ENCODE measurements at regions not wholly inside any gene's neighbourhood (a gene's known extent, or its start where the extent isn't known, plus 50 kb on each side); places are given as distances from the start of the nearest gene placed in this dataset.

GRCh38 chr18:72427721-72428120 is 116.4 kb downstream of the CBLN2 start:
- dilution Hi-C loops (cut with MboI; ENCODE audit: extremely low pct_ligation_motif_present, low sequenced_read_pairs): no loop called here
- H3K4me2 ChIP-seq (ENCODE audit: control insufficient read depth, extremely low read depth, insufficient read depth, low read depth, low read length): no peak overlapping the region

GRCh38 chr18:72419914-72420313 is 124.2 kb downstream of the CBLN2 start:
- no peak overlapping the region for H3K4me3 ChIP-seq (ENCODE audit: control insufficient read depth in 2 of 3, extremely low read depth in 1 of 3, insufficient read depth in 2 of 3, low read depth in 1 of 3, low read length in 3 of 3)
- no peaks in the 10 kb centered on the region for H3K4me1 ChIP-seq (ENCODE audit: control insufficient read depth, extremely low read depth, insufficient read depth, low read length)
- H3K9ac ChIP-seq (ENCODE audit: control insufficient read depth, extremely low read depth, insufficient read depth, low read length): no peak overlapping the region
- no peak overlapping the region for H3K4me2 ChIP-seq (ENCODE audit: control insufficient read depth, extremely low read depth, insufficient read depth, low read depth, low read length)
- no peaks in the 10 kb centered on the region for H3K27me3 ChIP-seq (ENCODE audit: control insufficient read depth, extremely low read depth, insufficient read depth, low read length)
- H2AFZ ChIP-seq (ENCODE audit: control insufficient read depth, low read length): no peak overlapping the region
- no peaks in the 10 kb centered on the region for H3K79me2 ChIP-seq (ENCODE audit: control insufficient read depth, insufficient read depth, low read length)
- H3K9me1 ChIP-seq (ENCODE audit: control insufficient read depth, extremely low read depth, insufficient read depth, low read length): no peaks in the 10 kb centered on the region
- H4K20me1 ChIP-seq (ENCODE audit: control insufficient read depth, extremely low read depth, insufficient read depth, low read length): no peaks in the 10 kb centered on the region
- no peak overlapping the region for H3K27ac ChIP-seq (ENCODE audit: control insufficient read depth, insufficient read depth, low read length)
- no peaks in the 10 kb centered on the region for H3K36me3 ChIP-seq (ENCODE audit: control insufficient read depth in 2 of 2, extremely low read depth in 1 of 2, insufficient read depth in 2 of 2, low read length in 2 of 2)
- no peak for TF ChIP-seq EZH2 (IDR thresholded peaks at IDR 0.05; ENCODE audit: low read length)
- TF ChIP-seq, protein P1, sequence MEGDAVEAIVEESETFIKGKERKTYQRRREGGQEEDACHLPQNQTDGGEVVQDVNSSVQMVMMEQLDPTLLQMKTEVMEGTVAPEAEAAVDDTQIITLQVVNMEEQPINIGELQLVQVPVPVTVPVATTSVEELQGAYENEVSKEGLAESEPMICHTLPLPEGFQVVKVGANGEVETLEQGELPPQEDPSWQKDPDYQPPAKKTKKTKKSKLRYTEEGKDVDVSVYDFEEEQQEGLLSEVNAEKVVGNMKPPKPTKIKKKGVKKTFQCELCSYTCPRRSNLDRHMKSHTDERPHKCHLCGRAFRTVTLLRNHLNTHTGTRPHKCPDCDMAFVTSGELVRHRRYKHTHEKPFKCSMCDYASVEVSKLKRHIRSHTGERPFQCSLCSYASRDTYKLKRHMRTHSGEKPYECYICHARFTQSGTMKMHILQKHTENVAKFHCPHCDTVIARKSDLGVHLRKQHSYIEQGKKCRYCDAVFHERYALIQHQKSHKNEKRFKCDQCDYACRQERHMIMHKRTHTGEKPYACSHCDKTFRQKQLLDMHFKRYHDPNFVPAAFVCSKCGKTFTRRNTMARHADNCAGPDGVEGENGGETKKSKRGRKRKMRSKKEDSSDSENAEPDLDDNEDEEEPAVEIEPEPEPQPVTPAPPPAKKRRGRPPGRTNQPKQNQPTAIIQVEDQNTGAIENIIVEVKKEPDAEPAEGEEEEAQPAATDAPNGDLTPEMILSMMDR (optimal IDR thresholded peaks at IDR 0.05 in 1 of 3, IDR thresholded peaks at IDR 0.05 in 1 of 3, conservative IDR thresholded peaks at IDR 0.05 in 1 of 3; ENCODE audit: extremely low read depth in 1 of 3, insufficient read depth in 2 of 3, low read length in 3 of 3): no peak
- no peak for DNase-seq (ENCODE audit: low read depth, low spot score)
- dilution Hi-C loops (cut with MboI; ENCODE audit: extremely low pct_ligation_motif_present, low sequenced_read_pairs): no loop called here
- FAIRE-seq: no peak
- H3K9me3 ChIP-seq (ENCODE audit: control insufficient read depth, low read depth, low read length): no peaks in the 10 kb centered on the region

More at GRCh38 chr18:72427721-72428120, 116.4 kb downstream of the CBLN2 start:
- Histone ChIP-seq H3K79me2 (ENCODE audit: control insufficient read depth, insufficient read depth, low read length) (no peaks in the 10 kb centered on the region), H4K20me1 (ENCODE audit: control insufficient read depth, extremely low read depth, insufficient read depth, low read length) (no peaks in the 10 kb centered on the region), H3K27me3 (ENCODE audit: control insufficient read depth, extremely low read depth, insufficient read depth, low read length) (no peaks in the 10 kb centered on the region), H3K9me1 (ENCODE audit: control insufficient read depth, extremely low read depth, insufficient read depth, low read length) (no peaks in the 10 kb centered on the region), H3K4me3 (ENCODE audit: control insufficient read depth in 2 of 3, extremely low read depth in 1 of 3, insufficient read depth in 2 of 3, low read depth in 1 of 3, low read length in 3 of 3) (no peak overlapping the region), H3K27ac (ENCODE audit: control insufficient read depth, insufficient read depth, low read length) (no peak overlapping the region), H3K36me3 (ENCODE audit: control insufficient read depth in 2 of 2, extremely low read depth in 1 of 2, insufficient read depth in 2 of 2, low read length in 2 of 2) (no peaks in the 10 kb centered on the region), H3K9me3 (ENCODE audit: control insufficient read depth, low read depth, low read length) (no peaks in the 10 kb centered on the region), H3K9ac (ENCODE audit: control insufficient read depth, extremely low read depth, insufficient read depth, low read length) (no peak overlapping the region), H2AFZ (ENCODE audit: control insufficient read depth, low read length) (no peak overlapping the region), H3K4me1 (ENCODE audit: control insufficient read depth, extremely low read depth, insufficient read depth, low read length) (no peaks in the 10 kb centered on the region)
- TF ChIP-seq EZH2 (IDR thresholded peaks at IDR 0.05; ENCODE audit: low read length): no peak
- TF ChIP-seq, protein P1 (optimal IDR thresholded peaks at IDR 0.05 in 1 of 3, IDR thresholded peaks at IDR 0.05 in 1 of 3, conservative IDR thresholded peaks at IDR 0.05 in 1 of 3; ENCODE audit: extremely low read depth in 1 of 3, insufficient read depth in 2 of 3, low read length in 3 of 3): no peak
- no peak for DNase-seq (ENCODE audit: low read depth, low spot score)
- no peak for FAIRE-seq
